Central memory CD4-positive, alpha-beta T cell (primary cell): ENCODE measurements at regions not wholly inside any gene's neighbourhood (a gene's known extent, or its start where the extent isn't known, plus 50 kb on each side); places are given as distances from the start of the nearest gene placed in this dataset.
A peak's percentile ranks its signal among the peaks of the same experiment; 100 is the strongest.

Experiments
- DNase-seq: peaks from one replicate; pipeline ENCODE4 v3.0.0; 2022

DNA sequence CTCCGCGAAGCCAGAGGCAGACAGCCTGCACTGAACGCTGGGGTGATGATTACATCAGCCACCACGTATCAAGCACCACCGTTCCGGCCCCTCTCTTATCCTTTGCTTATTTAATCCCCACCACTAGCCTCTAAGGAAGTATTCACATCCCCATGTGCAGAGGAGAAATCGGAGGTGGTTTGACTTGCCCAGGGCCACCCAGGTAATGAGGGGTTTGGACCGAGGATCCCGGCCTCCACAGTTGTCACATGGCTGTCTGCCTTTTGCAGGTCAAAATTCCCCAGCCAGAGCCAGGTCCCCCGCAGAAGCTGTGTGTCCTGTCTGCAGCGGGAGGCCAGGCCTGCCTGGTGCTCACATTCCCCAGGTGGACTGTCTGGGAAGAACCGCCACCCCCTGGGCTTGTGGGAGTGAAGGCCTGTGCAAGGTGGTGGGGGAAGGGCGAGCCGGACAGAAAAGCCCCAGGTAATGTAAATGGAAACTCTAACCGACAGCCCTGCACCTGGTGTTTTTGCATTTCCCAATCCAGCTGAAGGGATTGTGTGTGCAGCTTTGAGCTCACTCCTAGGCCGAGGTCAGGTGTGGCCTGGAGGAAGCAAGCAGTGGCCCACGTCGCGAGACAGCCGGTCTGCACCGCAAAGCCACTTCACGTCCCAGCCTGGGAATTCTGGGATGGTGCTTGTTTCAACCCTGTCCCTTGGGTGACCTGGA lies 108.5 kb upstream of the ID2 start:
- no peak for DNase-seq

DNA sequence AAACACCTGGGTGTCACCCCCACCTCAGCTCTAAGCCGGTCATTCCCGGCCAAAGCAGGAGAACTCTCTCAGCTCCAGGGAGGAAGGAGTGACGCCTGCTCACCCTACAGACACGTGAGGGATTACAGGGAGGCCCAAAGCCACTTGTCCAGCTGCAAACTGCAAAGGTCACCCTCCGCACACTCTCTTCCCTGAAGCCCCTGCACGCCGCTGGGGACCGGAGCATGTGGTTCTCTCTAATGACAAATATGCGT lies 108.0 kb upstream of the ID2 start:
- DNase-seq: no peak

DNA sequence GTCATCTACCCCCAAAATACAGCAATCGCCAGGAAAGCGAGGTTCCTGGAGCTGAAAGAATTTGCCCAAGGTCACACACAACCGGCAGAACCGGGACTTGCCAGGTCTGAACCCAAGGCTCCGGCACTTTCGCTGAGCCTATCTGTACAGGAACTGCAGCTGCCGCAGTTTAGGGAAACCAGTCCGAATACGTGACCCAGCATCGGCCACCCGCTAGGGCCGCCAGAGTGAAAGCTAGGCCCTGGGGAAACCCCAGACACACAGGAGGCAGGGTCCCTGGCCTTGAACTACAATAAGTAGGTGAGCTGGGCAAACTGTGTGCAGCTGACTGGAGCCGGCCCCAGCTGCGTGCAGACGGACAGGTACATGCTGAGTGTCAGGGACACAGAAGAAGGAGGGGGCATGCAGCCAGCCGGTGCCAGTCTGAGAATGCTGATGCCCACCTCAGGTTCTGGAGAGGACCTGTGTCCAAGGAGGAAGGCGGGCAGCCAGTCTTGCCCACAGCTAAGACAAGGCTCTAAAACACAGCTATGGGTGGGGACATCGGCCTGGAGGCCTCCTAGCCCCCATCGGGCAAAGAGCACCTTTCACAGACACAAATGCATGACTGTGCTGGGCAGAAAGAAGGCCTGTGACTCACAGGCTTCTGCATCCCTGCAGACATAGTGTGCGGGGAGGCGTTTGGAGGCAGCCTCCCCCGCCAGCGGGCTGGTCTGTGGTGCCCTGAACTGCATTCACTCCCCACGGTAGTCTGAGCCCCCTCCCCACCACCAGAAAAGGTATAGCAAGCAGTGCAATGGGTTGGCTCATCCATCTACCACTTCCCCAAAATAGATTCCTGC lies 107.4 kb upstream of the ID2 start:
- no peak for DNase-seq

DNA sequence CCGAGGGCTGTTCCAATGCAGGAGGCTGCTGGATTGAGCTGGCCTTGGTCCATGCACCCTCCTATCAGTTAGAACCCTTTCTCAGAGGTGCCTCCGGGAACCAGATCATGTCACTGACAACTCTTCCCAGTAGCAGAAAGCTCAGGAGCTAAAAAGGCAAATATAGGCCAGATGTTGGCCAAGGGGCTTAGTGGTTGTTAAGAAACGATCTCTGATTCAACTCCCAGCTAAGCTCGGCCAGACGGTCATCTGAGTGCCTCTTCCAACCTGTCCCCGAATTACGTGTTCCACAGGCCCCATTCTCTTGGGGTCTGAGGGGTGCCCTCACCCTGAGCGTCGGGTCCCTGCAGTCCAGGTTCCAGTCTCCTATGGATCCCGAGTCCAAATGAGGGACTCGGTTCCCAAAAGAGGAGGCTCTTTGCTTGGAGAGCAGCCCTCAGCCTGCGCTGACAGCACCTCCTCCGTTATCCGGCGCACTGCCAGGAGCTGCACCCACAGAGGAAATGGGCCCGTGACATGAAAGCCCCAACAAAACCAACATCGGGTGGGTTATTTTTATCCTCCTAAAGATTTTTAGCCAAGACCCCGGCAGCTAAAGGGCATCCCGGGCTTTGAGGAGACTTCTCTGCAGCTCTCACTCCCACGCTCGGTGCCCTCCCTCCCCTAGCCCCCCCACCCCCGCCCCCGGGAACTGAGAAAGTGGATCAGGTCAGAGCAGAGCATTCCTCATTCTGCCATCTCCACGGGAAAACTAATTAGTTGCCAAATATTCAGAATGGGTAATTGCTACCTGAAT lies 106.6 kb upstream of the ID2 start:
- peak; percentile 41 for DNase-seq

DNA sequence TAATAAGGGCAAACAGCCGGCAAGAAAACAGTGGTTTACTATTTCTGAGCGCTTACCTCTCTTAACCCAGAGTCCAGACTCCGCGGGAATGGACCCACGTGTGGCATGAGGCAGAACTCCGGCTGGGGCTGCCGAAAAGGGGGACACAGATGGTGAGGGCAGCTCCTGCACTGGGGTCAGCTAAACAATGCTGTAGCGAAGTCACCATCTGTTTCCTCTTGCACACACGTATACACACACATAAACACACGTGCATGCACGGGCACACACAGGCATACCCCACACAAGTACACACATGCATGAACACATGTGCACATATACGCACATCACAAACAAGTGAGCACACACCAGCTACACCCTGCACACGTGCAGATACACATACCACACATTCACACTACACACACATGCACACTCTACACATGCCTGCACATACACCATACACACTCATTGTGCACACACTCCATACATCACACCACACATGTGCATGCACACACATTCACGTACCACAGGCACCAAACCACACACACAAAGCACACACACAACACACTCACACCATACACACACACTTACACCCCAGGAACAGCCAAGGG lies 105.9 kb upstream of the ID2 start:
- no peak for DNase-seq

DNA sequence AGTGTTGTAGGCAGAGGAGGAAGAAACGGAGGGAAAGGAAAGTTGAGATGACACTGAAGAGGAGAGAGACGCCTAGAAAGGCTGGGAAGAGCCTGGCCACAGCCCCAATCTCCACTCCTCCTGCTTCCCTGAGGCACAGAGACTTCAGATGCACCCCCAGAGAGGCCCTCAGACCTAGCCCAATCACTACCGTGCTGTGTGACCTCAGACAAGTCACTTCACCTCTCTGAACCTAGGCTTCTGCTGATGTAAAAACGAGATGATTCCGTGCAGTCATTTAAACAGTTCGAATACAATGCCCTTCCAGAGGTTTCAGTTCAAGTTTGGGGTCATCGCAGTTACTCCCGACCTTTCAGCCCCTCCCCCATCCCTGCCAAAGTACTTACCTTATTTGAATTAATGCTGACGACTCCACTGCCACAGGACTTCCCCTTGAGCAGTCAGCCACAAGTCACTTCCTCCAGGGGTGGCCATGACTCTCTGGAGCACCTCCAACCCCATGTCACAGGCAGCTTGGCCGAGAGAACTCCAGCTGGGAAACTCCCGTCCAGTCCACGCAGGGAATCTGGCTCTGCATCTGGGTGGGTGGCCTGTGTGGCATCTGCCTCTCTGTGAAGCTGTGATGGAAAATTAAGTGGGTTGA lies 105.2 kb upstream of the ID2 start:
- DNase-seq: peak; percentile 25

DNA sequence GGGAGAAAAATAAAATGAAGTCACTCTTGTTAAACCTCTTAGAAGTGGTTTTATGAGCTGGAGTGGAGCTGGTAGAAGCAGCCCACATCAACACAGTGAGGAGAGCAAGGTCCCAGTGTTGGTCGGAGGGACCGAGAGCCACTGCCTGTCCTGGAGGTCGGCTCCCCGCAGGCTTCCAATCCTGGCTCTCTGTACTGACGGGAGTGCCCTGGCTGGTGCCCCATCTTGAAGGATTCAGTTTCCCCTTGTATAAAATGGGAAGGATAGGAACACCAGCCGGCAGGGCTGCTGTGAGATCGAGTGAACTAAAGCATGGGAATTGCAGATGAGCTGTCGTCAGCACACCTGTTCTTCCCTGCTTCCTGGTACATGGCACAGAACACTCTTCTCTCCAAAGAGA lies 104.3 kb upstream of the ID2 start:
- DNase-seq: no peak

DNA sequence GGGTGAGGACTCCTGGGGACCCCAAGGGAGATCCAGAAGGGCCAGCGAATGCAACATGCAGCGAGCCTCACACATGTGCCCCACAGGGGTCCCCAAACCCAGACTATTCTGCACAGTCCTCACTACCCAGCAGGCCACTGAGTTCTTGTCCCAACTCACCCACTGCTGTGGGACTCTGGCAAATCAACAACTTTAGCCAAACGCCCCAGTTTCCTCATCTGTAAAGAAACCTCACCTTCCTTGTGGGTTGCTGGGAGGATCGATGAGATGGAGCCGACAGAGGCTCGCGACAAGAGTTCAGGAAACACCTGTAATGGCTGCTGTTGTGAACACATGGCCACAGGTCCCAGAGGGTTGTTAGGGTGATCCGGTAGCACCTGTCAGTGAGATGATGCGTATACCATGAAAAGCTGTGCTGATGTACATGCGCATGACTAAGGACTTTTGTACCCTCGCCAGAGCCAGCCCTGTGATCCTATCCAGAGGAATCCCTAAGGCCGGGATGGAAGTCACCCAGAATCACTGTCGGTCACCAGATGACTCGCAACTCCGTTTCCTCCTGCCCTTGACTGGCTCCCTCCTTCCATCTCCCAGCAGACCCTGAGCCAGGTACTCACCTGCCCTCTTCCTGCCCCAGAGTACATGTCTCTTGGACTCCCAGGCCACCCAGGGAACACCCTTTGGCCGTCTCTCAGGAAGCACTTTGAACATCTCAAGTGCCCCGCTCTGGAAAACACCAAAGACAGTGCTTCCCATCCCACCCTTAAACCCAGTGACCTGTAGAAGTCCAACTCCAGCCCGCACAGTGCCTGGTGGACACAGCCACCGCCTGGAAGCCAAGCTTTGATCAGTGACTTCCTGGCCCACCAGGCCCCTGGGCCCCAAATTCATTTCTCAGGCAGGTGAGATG lies 103.3 kb upstream of the ID2 start:
- no peak for DNase-seq

DNA sequence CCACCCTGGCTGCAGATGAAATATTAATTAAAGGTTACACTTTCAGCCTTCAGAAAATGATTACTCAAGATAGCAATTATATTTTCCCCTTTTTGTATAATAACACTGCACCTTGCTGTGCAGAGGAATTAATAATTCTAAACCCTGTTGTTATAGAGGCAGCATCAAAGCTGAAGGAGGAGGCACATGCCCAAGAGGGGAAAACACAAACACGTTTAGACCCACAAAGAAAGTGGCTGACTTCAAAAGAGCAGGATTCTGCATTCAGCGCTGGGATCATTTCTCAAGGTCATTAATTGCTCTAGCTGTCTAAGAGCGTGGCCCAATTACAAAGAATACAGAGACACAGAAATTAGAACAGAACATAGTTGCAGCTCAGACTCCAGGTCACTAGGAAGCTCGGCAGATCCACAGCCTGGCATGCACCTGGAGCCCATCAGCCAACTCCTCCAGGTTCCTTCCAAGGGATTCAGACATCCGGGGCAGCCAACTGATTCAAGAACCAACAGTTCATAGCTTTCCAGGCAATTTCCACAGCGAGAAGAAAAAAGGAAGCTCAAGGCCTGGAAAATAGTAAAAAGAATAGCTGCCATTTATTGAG lies 102.3 kb upstream of the ID2 start:
- DNase-seq: no peak

DNA sequence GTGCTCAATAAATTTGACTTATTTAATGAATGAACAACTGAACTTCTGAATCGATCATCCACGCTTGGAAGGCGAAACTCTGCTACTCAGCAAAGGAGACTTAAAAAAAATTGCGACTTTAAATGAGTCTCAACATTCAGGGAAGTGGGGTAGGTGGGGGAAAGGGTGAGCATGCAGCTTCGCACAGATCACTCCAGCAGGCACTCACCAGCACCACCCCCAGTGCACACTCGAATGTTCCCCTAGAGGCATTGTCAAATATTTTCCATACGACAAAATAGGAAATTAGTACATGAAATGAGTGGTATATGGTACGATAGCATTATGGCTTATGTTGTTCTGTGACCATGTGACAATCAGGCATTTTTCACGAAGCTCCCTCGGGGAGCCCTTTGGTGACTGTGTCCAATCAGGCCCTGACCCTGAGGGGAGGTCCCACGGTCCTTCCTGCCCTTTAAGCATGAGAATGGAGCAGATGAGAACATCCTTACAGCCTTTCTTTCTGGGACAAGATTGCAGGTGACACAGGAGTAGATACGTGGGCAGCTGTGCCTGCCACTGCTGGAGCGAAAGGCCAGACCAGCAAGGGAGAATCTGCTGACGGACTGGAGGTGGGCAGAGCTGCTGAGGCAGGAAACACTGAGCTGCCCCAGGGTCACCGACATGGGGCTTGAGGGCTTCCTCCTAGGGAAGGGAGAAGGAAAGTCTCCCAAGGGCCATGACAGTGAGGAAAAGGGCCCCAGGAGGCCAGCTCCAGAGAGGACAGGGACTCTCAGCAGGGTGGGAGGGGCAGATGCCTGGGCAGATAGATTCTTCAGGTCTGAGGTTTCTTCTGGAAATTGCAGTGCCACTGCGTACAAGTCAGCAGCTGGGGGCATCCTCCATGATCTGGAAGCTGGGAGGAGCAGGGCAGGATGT lies 101.3 kb upstream of the ID2 start:
- DNase-seq: no peak

DNA sequence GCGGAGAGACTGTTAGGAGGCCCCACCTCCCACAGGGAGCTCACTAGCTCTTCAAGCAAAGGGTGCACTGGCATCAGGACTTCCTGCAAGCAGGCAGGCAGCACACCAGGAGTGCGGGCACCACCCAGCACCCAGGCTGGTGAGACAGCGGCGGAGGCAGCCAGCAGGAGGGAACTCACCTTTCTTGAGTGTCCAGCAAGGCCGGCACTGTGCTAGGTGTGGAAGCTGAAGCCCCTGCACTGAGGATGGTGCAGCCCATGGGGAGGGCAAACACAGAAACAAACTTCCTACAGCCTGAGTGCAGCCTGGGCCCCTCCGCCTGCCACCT lies 100.7 kb upstream of the ID2 start:
- no peak for DNase-seq

DNA sequence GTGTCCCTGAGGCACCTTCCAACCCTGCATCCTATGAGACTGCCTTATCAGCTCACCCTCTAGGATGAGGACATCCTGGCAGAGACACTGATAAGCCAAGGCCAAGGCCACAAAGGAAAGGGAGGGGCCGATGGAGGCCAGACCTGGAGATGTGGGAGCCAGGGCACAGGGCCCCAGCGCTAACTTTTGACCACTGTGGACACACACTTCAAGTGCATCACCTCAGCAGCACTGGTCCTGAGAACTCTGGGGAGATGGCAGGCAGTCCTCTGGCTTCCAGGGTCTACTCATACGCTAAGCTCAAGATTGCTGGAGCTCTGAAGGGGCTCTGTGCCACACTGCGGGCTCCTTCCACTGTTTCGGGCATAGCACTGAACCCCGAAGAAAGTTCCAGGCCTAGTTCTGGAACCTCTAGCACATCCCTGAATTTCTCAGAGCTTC lies 100.2 kb upstream of the ID2 start:
- DNase-seq: no peak

DNA sequence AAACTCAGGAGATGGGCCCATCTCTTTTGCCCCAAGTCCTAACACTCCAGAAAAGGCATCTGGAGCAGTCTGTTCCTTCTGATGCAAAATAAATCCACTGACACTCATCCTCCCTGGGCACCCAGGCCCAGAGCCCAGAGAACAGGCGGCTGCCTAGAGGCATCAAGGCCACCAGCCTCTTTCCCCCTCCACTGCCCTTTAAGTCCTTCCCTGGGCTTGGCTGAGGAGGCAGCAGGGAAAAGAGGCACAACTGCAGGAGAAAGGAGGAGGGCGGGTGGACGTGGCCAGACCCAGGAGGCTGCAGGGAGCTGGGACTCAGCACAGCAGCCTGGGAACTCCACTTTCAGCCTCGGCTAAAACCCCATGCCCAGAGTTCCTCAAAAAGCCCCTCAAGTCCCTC lies 99.7 kb upstream of the ID2 start:
- no peak for DNase-seq

DNA sequence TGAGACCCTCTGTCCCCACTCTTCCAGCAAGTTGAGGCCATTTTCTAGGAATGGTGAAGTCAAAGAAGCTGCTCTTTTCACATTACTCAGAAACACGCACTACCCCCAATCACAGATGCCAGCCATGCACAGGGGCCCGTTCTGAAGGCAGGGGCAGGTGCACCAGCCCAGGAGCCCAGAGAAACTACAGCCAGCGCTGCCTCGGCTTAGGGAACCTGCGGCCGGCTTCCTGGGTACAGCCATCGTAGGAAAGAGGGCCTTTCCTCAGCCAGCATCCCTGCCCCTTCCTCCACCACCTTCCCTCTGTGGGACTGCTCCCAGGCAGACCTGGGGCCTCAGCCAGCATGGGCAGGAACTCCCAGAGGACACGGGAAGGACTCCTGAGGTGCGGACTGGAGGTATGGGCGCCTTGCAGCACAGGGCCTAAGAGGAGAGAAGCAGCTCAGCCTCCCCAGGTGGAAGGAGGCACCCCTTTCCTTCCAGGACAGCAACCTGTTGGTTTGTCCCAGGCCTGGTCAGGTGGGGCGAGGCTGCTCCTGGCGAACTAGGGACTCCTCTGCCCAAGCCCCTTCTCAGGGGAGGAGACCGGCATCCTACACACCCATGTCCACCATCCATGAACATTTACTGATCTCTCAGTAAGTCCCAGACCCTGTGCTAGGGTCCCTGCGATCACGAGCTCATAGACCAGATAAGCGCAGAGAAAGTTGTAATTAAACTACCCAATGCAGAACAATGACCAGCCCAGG lies 99.0 kb upstream of the ID2 start:
- no peak for DNase-seq

DNA sequence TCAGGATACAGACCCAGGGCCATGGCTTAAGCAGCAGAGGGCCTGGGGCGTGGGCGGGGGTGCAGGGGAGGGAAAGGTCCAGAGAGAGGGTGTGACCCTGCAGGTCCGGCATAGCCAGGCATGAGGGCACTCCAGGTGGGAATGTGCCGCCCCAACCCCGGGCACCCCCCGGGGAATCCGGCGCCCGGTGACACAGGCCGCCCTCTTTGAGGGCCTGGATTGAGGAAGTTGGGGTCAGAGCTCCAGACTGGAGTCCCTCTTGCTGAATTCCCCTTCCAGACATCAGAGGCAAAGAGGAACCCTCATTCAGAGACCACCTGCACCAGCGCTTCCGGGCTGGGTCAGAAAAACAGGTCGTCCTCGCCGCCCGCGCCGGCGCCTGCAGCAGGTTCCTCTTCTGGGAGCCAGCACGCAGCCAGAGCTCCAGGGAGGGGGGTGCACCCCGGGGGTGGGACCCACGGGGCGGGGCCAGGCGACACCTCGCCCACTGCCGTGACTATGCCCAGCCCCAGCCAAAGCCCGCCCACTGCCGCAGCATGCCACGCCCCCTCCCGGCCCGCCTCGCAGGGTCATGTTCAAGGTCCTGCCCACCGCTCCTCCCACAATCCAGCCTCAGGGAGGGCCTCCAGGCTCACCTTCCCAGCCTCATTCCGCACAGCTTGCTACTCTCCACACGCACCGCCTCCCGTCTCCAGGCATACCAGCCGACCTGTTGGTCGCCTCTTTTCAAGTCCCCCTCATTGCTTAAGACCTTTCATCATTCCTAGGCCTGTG lies 98.3 kb upstream of the ID2 start:
- DNase-seq: peak; percentile 16

DNA sequence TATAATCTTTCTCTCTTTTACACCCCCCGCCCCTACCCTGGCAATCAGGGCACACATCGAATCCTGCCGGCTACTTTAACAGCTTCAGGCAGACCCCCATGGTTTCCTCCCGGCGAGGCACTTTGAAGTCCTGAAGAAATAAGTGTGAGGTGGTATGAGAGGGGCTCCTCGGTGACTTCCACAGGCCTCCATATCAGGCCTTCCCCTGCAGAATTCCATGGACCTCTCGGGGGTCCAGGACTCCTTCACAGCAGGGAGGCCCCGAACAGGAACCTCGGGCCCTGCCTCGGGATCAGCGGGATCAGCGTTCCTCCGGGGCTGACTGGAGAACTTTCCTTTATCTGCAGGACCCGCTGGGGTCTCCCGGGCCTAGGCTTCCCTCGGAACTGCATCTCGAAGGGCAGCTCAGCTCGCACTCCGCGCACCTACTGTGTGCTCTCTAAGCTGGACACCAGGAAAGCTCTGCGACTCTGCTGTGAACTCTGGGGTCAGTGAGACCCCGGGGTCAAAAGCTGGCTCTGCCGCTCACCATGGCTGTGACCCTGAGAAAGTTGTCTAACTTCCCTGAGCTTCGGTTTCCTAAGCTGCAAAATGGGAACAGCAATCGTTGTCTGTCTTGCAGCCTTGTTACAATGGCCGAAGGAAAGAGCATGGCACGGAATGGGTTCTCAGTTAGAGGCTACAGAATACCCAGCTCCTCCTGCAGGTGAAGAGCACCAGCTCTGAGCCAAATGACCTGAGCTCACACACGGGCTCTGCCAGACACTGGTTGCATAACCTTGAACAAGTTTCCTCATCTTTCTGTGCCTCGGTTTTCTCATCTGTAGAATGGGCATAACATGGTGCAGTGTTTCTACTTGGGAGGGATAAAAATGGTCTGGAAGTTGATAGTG lies 97.4 kb upstream of the ID2 start:
- DNase-seq: no peak

DNA sequence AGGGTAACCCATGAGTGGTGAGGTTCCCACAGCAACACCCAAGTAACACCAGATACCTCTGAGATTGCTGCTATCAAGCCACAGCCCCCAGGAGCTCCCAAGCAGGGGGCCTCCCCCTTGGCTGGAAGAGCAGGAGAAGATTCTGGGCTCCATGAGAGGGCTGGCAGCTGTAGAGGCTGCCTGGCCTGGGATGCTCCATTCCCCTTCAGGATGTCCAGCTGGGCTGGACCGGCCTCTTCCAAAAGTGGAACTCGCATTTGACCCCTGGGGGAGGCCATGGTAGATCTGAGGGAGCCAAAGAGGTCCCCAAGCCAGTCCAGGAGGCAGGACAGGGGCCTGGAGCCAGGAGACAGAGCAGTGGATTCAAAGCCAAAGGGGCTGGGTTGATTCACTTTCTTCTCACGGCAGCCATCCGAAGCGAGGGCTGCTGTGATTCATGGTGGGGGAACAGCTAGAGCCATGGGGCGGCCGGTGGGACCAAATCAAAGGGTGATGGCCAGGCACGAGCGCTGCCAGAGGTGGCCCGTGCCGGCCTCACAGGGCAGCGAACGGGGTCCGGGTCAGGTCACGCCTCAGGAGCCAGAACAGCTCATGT lies 95.3 kb upstream of the ID2 start:
- DNase-seq: no peak
